ENCODE measurements at regions not wholly inside any gene's neighbourhood (a gene's known extent, or its start where the extent isn't known, plus 50 kb on each side); places are given as distances from the start of the nearest gene placed in this dataset.

DNA sequence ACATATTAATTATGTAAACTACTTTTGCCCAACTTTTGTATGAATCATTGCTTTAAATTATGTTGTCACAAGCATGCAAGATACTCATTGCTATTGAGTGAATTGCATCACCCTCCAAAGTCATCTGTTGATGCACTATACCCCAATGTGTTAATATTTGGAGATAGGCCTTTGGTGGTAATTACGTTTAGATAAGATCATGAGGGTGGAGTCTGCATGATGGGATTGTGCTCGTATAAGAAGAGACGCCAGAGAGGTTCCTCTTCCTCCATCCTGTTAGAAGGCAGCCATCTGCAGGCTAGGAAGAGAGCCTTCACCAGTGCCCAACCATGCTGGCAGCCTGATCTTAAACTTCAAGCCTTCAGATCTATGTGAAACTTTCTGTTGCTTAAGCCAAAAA, 95.3 kb upstream of the MAGI2 start:
- Histone ChIP-seq H3K4me3 (ENCODE audit: control extremely low read depth in 1 of 5, extremely low read depth in 1 of 5, insufficient read depth in 1 of 5, low read depth in 2 of 5, low read length in 4 of 5) (no peak overlapping the region), H3K27me3 (replicated peaks in 1 of 4; ENCODE audit: control extremely low read depth in 1 of 4, control insufficient read depth in 3 of 4, insufficient read depth in 4 of 4, low read length in 3 of 4) (no peaks in the 10 kb centered on the region), H3K9me3 (ENCODE audit: control extremely low read depth in 1 of 3, control insufficient read depth in 2 of 3, insufficient read depth in 1 of 3, low read length in 2 of 3) (no peaks in the 10 kb centered on the region), H3K27ac (ENCODE audit: low read length in 2 of 2) (no peak overlapping the region), H2AFZ (ENCODE audit: insufficient read depth, low read depth, low read length, poor library complexity, severe bottlenecking) (no peak overlapping the region), H3K79me2 (ENCODE audit: control insufficient read depth, insufficient read depth, low read length) (no peaks in the 10 kb centered on the region), H3K4me2 (replicated peaks; ENCODE audit: low read depth, low read length, poor library complexity, severe bottlenecking) (no peak overlapping the region), H4K20me1 (ENCODE audit: control insufficient read depth, insufficient read depth, low read length, poor library complexity, severe bottlenecking) (no peaks in the 10 kb centered on the region), H3K4me1 (ENCODE audit: control insufficient read depth in 2 of 2, insufficient read depth in 2 of 2, low read length in 2 of 2) (no peaks in the 10 kb centered on the region), H3K36me3 (replicated peaks in 1 of 2; ENCODE audit: control extremely low read depth in 1 of 2, control insufficient read depth in 1 of 2, extremely low read depth in 1 of 2, insufficient read depth in 2 of 2, low read length in 1 of 2) (no peaks in the 10 kb centered on the region), H3K9ac (ENCODE audit: low read length) (no peak overlapping the region)
- intact Hi-C loops (cut with micrococcal nuclease) = no loop called here
- Mint-ChIP-seq H3K4me1 (no peaks in the 10 kb centered on the region), H3K9me3 (ENCODE audit: insufficient read depth) (peaks cover 2% of the 10 kb centered on the region), H3K27ac (no peak overlapping the region), H3K4me3 (no peak overlapping the region), H3K27me3 (no peaks in the 10 kb centered on the region)
- CTCF ChIA-PET = no interaction called here
- DNase-seq (no peak), ATAC-seq (ENCODE audit: low read depth) (no peak)
- TF ChIP-seq CTCF (IDR thresholded peaks at IDR 0.05) = no peak
- TF ChIP-seq EZH2 (IDR thresholded peaks at IDR 0.05; ENCODE audit: borderline replicate concordance, insufficient read depth, low read depth, low read length, poor library complexity, severe bottlenecking) = no peak
- WGBS (ENCODE audit: insufficient coverage) = no CpG with 5 or more reads among the region's 3 CpGs
- POLR2A ChIA-PET = no interaction called here

DNA sequence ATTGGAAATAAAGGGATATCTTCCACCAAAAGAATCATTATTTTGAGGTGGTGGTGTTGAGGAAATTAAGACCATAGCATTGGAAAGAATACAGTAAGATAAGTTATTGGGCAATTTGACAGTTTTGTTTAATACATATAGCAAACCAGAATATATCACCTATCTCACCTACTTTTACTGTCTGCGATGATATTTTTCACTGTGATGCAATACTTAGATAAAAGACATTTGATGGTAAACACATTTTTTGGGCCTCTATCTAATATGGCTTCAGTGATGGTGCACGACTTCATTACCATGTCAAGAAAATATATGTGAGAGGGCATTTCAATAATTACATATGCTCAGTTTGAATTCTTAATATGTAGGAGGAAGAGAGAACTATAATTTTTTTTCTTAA, 93.7 kb upstream of the MAGI2 start:
- Mint-ChIP-seq H3K9me3 (ENCODE audit: insufficient read depth) (no peaks in the 10 kb centered on the region), H3K4me1 (no peaks in the 10 kb centered on the region), H3K27me3 (no peaks in the 10 kb centered on the region), H3K27ac (no peak overlapping the region), H3K4me3 (no peak overlapping the region)
- Histone ChIP-seq H3K9ac (ENCODE audit: low read length) (no peak overlapping the region), H2AFZ (ENCODE audit: insufficient read depth, low read depth, low read length, poor library complexity, severe bottlenecking) (no peak overlapping the region), H3K4me2 (replicated peaks; ENCODE audit: low read depth, low read length, poor library complexity, severe bottlenecking) (no peak overlapping the region), H3K27me3 (replicated peaks in 1 of 4; ENCODE audit: control extremely low read depth in 1 of 4, control insufficient read depth in 3 of 4, insufficient read depth in 4 of 4, low read length in 3 of 4) (no peaks in the 10 kb centered on the region), H4K20me1 (ENCODE audit: control insufficient read depth, insufficient read depth, low read length, poor library complexity, severe bottlenecking) (no peaks in the 10 kb centered on the region), H3K4me3 (ENCODE audit: control extremely low read depth in 1 of 5, extremely low read depth in 1 of 5, insufficient read depth in 1 of 5, low read depth in 2 of 5, low read length in 4 of 5) (no peak overlapping the region), H3K36me3 (replicated peaks in 1 of 2; ENCODE audit: control extremely low read depth in 1 of 2, control insufficient read depth in 1 of 2, extremely low read depth in 1 of 2, insufficient read depth in 2 of 2, low read length in 1 of 2) (no peaks in the 10 kb centered on the region), H3K4me1 (ENCODE audit: control insufficient read depth in 2 of 2, insufficient read depth in 2 of 2, low read length in 2 of 2) (no peaks in the 10 kb centered on the region), H3K9me3 (ENCODE audit: control extremely low read depth in 1 of 3, control insufficient read depth in 2 of 3, insufficient read depth in 1 of 3, low read length in 2 of 3) (no peaks in the 10 kb centered on the region), H3K27ac (ENCODE audit: low read length in 2 of 2) (no peak overlapping the region), H3K79me2 (ENCODE audit: control insufficient read depth, insufficient read depth, low read length) (no peaks in the 10 kb centered on the region)
- POLR2A ChIA-PET = no interaction called here
- DNase-seq (no peak), ATAC-seq (ENCODE audit: low read depth) (no peak)
- CTCF ChIA-PET = no interaction called here
- TF ChIP-seq EZH2 (IDR thresholded peaks at IDR 0.05; ENCODE audit: borderline replicate concordance, insufficient read depth, low read depth, low read length, poor library complexity, severe bottlenecking) (no peak), CTCF (IDR thresholded peaks at IDR 0.05) (no peak)
- intact Hi-C loops (cut with micrococcal nuclease) = no loop called here
- WGBS (ENCODE audit: insufficient coverage) = no CpG with 5 or more reads among the region's 2 CpGs

Data from B cell (primary cell).